Peyer's patch (tissue), 4 donors: ENCODE measurements at regions not wholly inside any gene's neighbourhood (a gene's known extent, or its start where the extent isn't known, plus 50 kb on each side); places are given as distances from the start of the nearest gene placed in this dataset.

Experiments
- CTCF ChIP-seq, 6 experiments: fragments of 450-650 bp in 4 of 6; fragments of 200-600 bp in 2 of 6; sonication (generic) in 1 of 6; IDR thresholded peaks; one replicate each; pipeline ENCODE4 v1.5.1; 2017 to 2019; ENCODE audit warnings: antibody characterized with exemption in 6 of 6, mild to moderate bottlenecking in 3 of 6, moderate library complexity in 1 of 6
- POLR2A ChIP-seq, 2 donors: fragments of 450-650 bp; IDR thresholded peaks; one replicate each; pipeline ENCODE4 v1.5.1; 2017; ENCODE audit warnings: antibody characterized with exemption in 2 of 2, mild to moderate bottlenecking in 2 of 2, moderate library complexity in 2 of 2

GRCh38 chr14:104523546-104523935 lies 56.0 kb upstream of the C14orf180 start:
- no peak for TF ChIP-seq CTCF (IDR thresholded peaks at IDR 0.05)
- TF ChIP-seq POLR2A (IDR thresholded peaks at IDR 0.05), result no peak
